ENCODE measurements at regions not wholly inside any gene's neighbourhood (a gene's known extent, or its start where the extent isn't known, plus 50 kb on each side); places are given as distances from the start of the nearest gene placed in this dataset.

GRCh38 chr13:34294483-34295129 lies 476.7 kb downstream of the RFC3 start:
- TF ChIP-seq, protein P1, sequence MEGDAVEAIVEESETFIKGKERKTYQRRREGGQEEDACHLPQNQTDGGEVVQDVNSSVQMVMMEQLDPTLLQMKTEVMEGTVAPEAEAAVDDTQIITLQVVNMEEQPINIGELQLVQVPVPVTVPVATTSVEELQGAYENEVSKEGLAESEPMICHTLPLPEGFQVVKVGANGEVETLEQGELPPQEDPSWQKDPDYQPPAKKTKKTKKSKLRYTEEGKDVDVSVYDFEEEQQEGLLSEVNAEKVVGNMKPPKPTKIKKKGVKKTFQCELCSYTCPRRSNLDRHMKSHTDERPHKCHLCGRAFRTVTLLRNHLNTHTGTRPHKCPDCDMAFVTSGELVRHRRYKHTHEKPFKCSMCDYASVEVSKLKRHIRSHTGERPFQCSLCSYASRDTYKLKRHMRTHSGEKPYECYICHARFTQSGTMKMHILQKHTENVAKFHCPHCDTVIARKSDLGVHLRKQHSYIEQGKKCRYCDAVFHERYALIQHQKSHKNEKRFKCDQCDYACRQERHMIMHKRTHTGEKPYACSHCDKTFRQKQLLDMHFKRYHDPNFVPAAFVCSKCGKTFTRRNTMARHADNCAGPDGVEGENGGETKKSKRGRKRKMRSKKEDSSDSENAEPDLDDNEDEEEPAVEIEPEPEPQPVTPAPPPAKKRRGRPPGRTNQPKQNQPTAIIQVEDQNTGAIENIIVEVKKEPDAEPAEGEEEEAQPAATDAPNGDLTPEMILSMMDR (IDR thresholded peaks at IDR 0.05; ENCODE audit: insufficient read depth, low read length): no peak
- no peak for TF ChIP-seq SPI1 (IDR thresholded peaks at IDR 0.05; ENCODE audit: borderline replicate concordance, low read depth)
- TF ChIP-seq, protein P2, sequence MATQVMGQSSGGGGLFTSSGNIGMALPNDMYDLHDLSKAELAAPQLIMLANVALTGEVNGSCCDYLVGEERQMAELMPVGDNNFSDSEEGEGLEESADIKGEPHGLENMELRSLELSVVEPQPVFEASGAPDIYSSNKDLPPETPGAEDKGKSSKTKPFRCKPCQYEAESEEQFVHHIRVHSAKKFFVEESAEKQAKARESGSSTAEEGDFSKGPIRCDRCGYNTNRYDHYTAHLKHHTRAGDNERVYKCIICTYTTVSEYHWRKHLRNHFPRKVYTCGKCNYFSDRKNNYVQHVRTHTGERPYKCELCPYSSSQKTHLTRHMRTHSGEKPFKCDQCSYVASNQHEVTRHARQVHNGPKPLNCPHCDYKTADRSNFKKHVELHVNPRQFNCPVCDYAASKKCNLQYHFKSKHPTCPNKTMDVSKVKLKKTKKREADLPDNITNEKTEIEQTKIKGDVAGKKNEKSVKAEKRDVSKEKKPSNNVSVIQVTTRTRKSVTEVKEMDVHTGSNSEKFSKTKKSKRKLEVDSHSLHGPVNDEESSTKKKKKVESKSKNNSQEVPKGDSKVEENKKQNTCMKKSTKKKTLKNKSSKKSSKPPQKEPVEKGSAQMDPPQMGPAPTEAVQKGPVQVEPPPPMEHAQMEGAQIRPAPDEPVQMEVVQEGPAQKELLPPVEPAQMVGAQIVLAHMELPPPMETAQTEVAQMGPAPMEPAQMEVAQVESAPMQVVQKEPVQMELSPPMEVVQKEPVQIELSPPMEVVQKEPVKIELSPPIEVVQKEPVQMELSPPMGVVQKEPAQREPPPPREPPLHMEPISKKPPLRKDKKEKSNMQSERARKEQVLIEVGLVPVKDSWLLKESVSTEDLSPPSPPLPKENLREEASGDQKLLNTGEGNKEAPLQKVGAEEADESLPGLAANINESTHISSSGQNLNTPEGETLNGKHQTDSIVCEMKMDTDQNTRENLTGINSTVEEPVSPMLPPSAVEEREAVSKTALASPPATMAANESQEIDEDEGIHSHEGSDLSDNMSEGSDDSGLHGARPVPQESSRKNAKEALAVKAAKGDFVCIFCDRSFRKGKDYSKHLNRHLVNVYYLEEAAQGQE (IDR thresholded peaks at IDR 0.05; ENCODE audit: insufficient replicate concordance, low read depth): no peak

All from HL-60 (cell line).